Stomach (tissue), 8 donors: ENCODE measurements at regions not wholly inside any gene's neighbourhood (a gene's known extent, or its start where the extent isn't known, plus 50 kb on each side); places are given as distances from the start of the nearest gene placed in this dataset.

ENCODE experiments used
- DNase-seq, 2 donors: peaks; one replicate each; pipeline versions ENCODE4 v3.0.0 to v3.0.0-alpha.2; 2013 to 2019
- H3K27ac ChIP-seq, 5 donors: fragments of 200-600 bp in 4 of 5; sonication (generic) in 4 of 5; one replicate each; pipeline ENCODE4 v1.5.1; 2013 to 2019; ENCODE audit warnings: mild to moderate bottlenecking in 1 of 5, moderate library complexity in 1 of 5
- H3K27me3 ChIP-seq, 3 donors: fragments of 200-600 bp; sonication (generic); one replicate each; pipeline ENCODE4 v1.5.1; 2017 to 2019; ENCODE audit warnings: mixed run types in 1 of 3
- H3K36me3 ChIP-seq, 4 donors: fragments of 200-600 bp; sonication (generic); 1 replicate in 3 of 4; 2 replicates in 1 of 4; pipeline ENCODE4 v1.5.1; 2016 to 2019
- H3K4me1 ChIP-seq, 4 donors: fragments of 200-600 bp; sonication (generic); one replicate each; pipeline ENCODE4 v1.5.1; 2016 to 2019
- H3K4me3 ChIP-seq, 4 donors: fragments of 200-600 bp; sonication (generic) in 3 of 4; one replicate each; pipeline ENCODE4 v1.5.1; 2016 to 2019; ENCODE audit warnings: mild to moderate bottlenecking in 1 of 4
- H3K9me3 ChIP-seq, 4 donors: fragments of 200-600 bp; sonication (generic); one replicate each; pipeline ENCODE4 v1.5.1; 2016 to 2019
- EP300 ChIP-seq: sonication (generic); formaldehyde crosslinking; IDR thresholded peaks from one replicate; pipeline ENCODE4 v1.6.1; 2017; ENCODE audit warnings: antibody characterized with exemption
- POLR2A ChIP-seq, 4 donors: fragments of 450-650 bp; IDR thresholded peaks; one replicate each; pipeline ENCODE4 v1.6.1; 2016; ENCODE audit warnings: antibody characterized with exemption in 4 of 4, control low read depth in 2 of 4, mild to moderate bottlenecking in 1 of 4, moderate library complexity in 1 of 4
- POLR2AphosphoS5 ChIP-seq, 3 donors: sonication (generic); formaldehyde crosslinking; IDR thresholded peaks; one replicate each; pipeline ENCODE4 v1.6.1; 2016; ENCODE audit warnings: antibody characterized with exemption in 3 of 3
- WGBS, 5 donors: extraction: QIAGEN DNeasy Blood & Tissue Kit in 3 of 5; methylation state at CpG; one replicate each; pipeline versions ENCODE4 v1.1.5 to v1.1.7; 2013 to 2018; 5-methylcytosine and 5-hydroxymethylcytosine counted together
- intact Hi-C: fragments of 100-400 bp; cut with DNase I; formaldehyde crosslinking; loops from one replicate; pipeline ENCODE4 v1.15.1; 2023; ENCODE audit warnings: low total_unique reads
- TF ChIP-seq, protein P1 (sequence below), 7 experiments: fragments of 450-650 bp in 4 of 7; fragments of 200-600 bp in 3 of 7; sonication (generic) in 3 of 7; IDR thresholded peaks; one replicate each; pipeline ENCODE4 v1.5.1; 2016 to 2019; ENCODE audit warnings: antibody characterized with exemption in 7 of 7, control low read depth in 2 of 7, mild to moderate bottlenecking in 1 of 7
- donor health status: healthy with polysubstance abuse.
- donor health status: Bipolar disorder and iron deficiency.
- donor health status: healthy.

DNA sequence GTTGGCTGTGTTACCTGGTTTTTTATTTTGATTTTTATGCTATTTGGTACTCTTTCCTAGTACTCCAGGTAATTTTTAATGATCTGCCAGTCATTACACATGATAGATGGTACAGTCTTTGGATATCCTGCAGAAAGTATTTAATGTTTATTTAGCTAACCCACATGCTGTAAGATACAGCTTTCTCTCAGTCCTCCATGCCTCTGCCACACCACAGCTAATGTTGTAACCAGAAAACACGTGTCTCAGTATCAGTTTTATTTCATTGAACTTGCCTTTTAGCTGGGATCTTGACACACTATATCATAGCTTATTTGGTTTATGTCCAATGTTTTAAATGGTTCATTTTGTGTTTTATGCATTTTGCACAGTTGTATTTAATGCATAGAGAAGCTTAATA is 1648.4 kb downstream of the KCNT2 start:
- DNase-seq, result no peak
- 20 to 54% (median 38%) methylated on average over 1 of the region's 1 CpG for WGBS, 5 donors
- Histone ChIP-seq H3K4me3 (no peak overlapping the region), H3K36me3 (no peaks in the 10 kb centered on the region), H3K27me3 (no peaks in the 10 kb centered on the region), H3K27ac (no peak overlapping the region), H3K9me3 (no peaks in the 10 kb centered on the region), H3K4me1 (no peaks in the 10 kb centered on the region)
- intact Hi-C loops, result no loop called here
- TF ChIP-seq, protein P1, sequence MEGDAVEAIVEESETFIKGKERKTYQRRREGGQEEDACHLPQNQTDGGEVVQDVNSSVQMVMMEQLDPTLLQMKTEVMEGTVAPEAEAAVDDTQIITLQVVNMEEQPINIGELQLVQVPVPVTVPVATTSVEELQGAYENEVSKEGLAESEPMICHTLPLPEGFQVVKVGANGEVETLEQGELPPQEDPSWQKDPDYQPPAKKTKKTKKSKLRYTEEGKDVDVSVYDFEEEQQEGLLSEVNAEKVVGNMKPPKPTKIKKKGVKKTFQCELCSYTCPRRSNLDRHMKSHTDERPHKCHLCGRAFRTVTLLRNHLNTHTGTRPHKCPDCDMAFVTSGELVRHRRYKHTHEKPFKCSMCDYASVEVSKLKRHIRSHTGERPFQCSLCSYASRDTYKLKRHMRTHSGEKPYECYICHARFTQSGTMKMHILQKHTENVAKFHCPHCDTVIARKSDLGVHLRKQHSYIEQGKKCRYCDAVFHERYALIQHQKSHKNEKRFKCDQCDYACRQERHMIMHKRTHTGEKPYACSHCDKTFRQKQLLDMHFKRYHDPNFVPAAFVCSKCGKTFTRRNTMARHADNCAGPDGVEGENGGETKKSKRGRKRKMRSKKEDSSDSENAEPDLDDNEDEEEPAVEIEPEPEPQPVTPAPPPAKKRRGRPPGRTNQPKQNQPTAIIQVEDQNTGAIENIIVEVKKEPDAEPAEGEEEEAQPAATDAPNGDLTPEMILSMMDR (IDR thresholded peaks at IDR 0.05), result no peak
- TF ChIP-seq POLR2A (IDR thresholded peaks at IDR 0.05) (no peak), EP300 (no peak), POLR2AphosphoS5 (IDR thresholded peaks at IDR 0.05) (no peak)

DNA sequence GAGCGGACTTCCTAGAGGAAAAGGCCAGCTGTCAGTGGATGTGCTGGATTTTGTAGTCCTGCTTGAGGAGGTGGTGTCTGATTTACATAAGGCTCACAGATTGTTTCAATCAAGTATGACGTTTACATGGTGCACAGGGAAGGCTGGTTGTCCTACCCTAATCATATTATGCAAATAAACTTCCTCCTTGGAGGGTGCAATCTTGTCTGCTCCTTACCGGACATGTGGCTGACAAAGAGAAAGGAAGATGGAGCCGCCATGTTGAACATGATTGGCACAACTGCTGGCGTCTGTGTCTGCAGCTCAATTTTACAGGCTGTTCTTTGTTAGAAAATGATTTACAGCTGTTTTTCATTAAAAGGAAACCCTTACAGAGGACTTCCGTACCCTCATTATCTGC is 1656.1 kb downstream of the KCNT2 start:
- intact Hi-C loops, result no loop called here
- H3K27me3 ChIP-seq, result no peaks in the 10 kb centered on the region
- no peaks in the 10 kb centered on the region for H3K36me3 ChIP-seq
- 64 to 74% (median 70%) methylated on average over 6 of the region's 6 CpGs for WGBS, 5 donors
- no peak overlapping the region for H3K4me3 ChIP-seq
- H3K27ac ChIP-seq, result no peak overlapping the region
- peaks cover 0 to 9% (median 0%) of the 10 kb centered on the region in 4 donors for H3K9me3 ChIP-seq
- DNase-seq, result no peak
- TF ChIP-seq POLR2AphosphoS5 (IDR thresholded peaks at IDR 0.05) (no peak), EP300 (no peak), POLR2A (IDR thresholded peaks at IDR 0.05) (no peak)
- TF ChIP-seq, protein P1 (IDR thresholded peaks at IDR 0.05), result no peak
- H3K4me1 ChIP-seq, result no peaks in the 10 kb centered on the region

DNA sequence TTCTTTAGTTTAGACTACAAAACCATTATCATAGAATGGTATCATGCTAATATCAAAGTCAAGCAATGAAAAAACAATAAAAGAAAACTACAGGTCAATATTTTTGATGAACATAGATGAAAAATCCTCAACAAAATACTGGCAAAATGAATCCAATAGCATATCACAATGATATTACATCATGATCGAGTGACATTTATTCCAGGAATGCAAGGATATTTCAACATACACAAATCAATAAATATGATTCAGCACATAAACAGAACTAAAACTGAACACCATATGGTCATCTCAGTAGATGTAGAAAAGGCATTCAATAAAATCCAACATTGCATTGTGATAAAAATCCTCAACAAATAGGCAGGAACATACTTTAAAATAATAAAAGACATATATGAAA is 1657.7 kb downstream of the KCNT2 start:
- Histone ChIP-seq H3K36me3 (no peaks in the 10 kb centered on the region), H3K27ac (no peak overlapping the region), H3K9me3 (peaks cover 0 to 9% (median 0%) of the 10 kb centered on the region in 4 donors), H3K4me1 (no peaks in the 10 kb centered on the region), H3K27me3 (no peaks in the 10 kb centered on the region), H3K4me3 (no peak overlapping the region)
- no peak for DNase-seq
- intact Hi-C loops, result no loop called here
- TF ChIP-seq POLR2A (IDR thresholded peaks at IDR 0.05) (no peak), POLR2AphosphoS5 (IDR thresholded peaks at IDR 0.05) (no peak), EP300 (no peak)
- TF ChIP-seq, protein P1 (IDR thresholded peaks at IDR 0.05), result no peak
- 86 to 92% (median 88%) methylated on average over 1 of the region's 1 CpG for WGBS, 5 donors

DNA sequence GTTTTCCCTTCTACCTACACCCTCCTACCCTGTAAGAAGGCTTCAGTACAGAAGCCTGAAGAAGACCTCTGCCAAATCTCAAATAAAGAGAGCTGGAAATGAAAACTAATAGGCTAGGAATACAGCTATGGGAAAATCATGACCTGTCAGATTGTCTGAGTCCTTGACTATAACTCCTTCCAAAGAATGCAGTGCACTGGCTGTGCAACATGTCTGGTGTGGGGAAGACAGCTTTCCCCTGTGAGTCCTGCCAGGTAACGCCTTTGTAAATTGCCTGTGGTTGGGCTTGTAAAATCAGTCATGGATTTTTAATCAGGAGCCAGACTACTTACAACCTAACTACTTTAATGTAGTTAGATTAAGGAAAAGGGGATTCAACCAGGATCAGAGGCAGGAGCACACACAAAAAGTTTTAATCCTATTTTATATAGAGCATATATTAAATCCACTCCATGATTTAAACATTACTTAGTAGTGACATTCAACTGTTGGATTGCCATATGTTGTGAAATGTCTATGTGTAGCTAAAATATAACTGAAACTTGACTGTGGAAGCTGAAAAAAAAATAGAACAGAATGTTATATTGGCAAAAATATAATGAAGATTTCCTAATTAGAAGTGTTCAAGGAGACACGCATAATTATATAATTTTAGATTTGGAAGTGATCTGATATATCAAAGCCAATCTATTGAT is 1667.8 kb downstream of the KCNT2 start:
- TF ChIP-seq POLR2AphosphoS5 (IDR thresholded peaks at IDR 0.05), result no peak
- TF ChIP-seq, protein P1 (IDR thresholded peaks at IDR 0.05), result no peak
- TF ChIP-seq EP300, result no peak
- no peak for TF ChIP-seq POLR2A (IDR thresholded peaks at IDR 0.05)

More for the DNA sequence above, 1667.8 kb downstream of the KCNT2 start:
- intact Hi-C loops, result no loop called here
- Histone ChIP-seq H3K4me3 (no peak overlapping the region), H3K27me3 (no peaks in the 10 kb centered on the region), H3K36me3 (no peaks in the 10 kb centered on the region), H3K9me3 (peaks cover 0 to 7% (median 6%) of the 10 kb centered on the region in 4 donors), H3K4me1 (no peaks in the 10 kb centered on the region), H3K27ac (no peak overlapping the region)
- 67 to 81% (median 73%) methylated on average over 2 of the region's 2 CpGs for WGBS, 5 donors
- DNase-seq, result no peak
